ENCODE measurements at regions not wholly inside any gene's neighbourhood (a gene's known extent, or its start where the extent isn't known, plus 50 kb on each side); places are given as distances from the start of the nearest gene placed in this dataset.

DNA sequence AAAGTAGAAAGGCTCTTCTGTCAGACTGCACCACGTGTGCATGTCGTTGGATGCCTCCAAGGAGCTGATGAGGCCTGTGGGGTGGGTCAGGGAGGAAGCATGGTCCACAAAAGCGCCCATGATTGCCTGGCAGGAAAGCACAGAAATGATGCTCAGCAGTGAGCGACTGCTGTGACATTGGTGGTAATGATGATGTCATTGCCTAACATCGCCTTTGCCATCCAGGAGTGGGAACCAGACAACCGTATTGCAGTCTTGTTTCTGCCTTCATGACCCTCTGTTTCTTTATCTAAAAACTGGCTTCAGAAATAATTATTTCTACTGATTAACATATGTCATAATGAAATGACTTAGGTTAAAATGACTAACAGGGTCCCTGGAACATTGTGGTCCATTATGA, 477.8 kb upstream of the B3GAT1 start:
- no peaks in the 10 kb centered on the region for H3K9me3 ChIP-seq (ENCODE audit: control insufficient read depth, insufficient read depth, low read depth, low read length)
- H3K36me3 ChIP-seq (ENCODE audit: control insufficient read depth, insufficient read depth, low read length): no peaks in the 10 kb centered on the region
- no peaks in the 10 kb centered on the region for H4K20me1 ChIP-seq (ENCODE audit: control insufficient read depth, extremely low read depth, insufficient read depth, low read length)
- no peak overlapping the region for H3K9ac ChIP-seq (ENCODE audit: insufficient read depth, low read length)
- TF ChIP-seq CTCF (conservative IDR thresholded peaks at IDR 0.05 in 1 of 2, IDR thresholded peaks at IDR 0.05 in 1 of 2; ENCODE audit: low read depth in 1 of 2, low read length in 2 of 2): no peak
- TF ChIP-seq EZH2 (IDR thresholded peaks at IDR 0.05; ENCODE audit: low read length, missing control alignments): no peak
- no peak for DNase-seq (ENCODE audit: low read depth in 2 of 2)
- no peak overlapping the region for H3K4me3 ChIP-seq (replicated peaks in 1 of 4; ENCODE audit: control extremely low read depth in 1 of 4, insufficient read depth in 1 of 4, low read depth in 3 of 4, low read length in 4 of 4)
- no peak overlapping the region for H2AFZ ChIP-seq (ENCODE audit: low read length)
- no peaks in the 10 kb centered on the region for H3K79me2 ChIP-seq (ENCODE audit: control insufficient read depth, insufficient read depth, low read length)
- no peak overlapping the region for H3K27ac ChIP-seq (ENCODE audit: insufficient read depth, low read length)
- no peaks in the 10 kb centered on the region for H3K27me3 ChIP-seq (ENCODE audit: control insufficient read depth, insufficient read depth, low read length)
- H3K4me2 ChIP-seq (ENCODE audit: extremely low read depth, insufficient read depth, low read length): no peak overlapping the region
- H3K4me1 ChIP-seq (ENCODE audit: control insufficient read depth, extremely low read depth, insufficient read depth, low read length): no peaks in the 10 kb centered on the region

- no peak overlapping the region for H3K27ac ChIP-seq (ENCODE audit: insufficient read depth, low read length)
- H3K9ac ChIP-seq (ENCODE audit: insufficient read depth, low read length): no peak overlapping the region
- H4K20me1 ChIP-seq (ENCODE audit: control insufficient read depth, extremely low read depth, insufficient read depth, low read length): no peaks in the 10 kb centered on the region
- no peaks in the 10 kb centered on the region for H3K79me2 ChIP-seq (ENCODE audit: control insufficient read depth, insufficient read depth, low read length)
- no peak overlapping the region for H3K4me3 ChIP-seq (replicated peaks in 1 of 4; ENCODE audit: control extremely low read depth in 1 of 4, insufficient read depth in 1 of 4, low read depth in 3 of 4, low read length in 4 of 4)
- H3K4me2 ChIP-seq (ENCODE audit: extremely low read depth, insufficient read depth, low read length): no peak overlapping the region
- no peak overlapping the region for H2AFZ ChIP-seq (ENCODE audit: low read length)
- no peaks in the 10 kb centered on the region for H3K27me3 ChIP-seq (ENCODE audit: control insufficient read depth, insufficient read depth, low read length)
- no peak for DNase-seq (ENCODE audit: low read depth in 2 of 2)
- TF ChIP-seq EZH2 (IDR thresholded peaks at IDR 0.05; ENCODE audit: low read length, missing control alignments): no peak
- TF ChIP-seq CTCF (conservative IDR thresholded peaks at IDR 0.05 in 1 of 2, IDR thresholded peaks at IDR 0.05 in 1 of 2; ENCODE audit: low read depth in 1 of 2, low read length in 2 of 2): no peak
- no peaks in the 10 kb centered on the region for H3K36me3 ChIP-seq (ENCODE audit: control insufficient read depth, insufficient read depth, low read length)
- H3K9me3 ChIP-seq (ENCODE audit: control insufficient read depth, insufficient read depth, low read depth, low read length): no peaks in the 10 kb centered on the region
- no peaks in the 10 kb centered on the region for H3K4me1 ChIP-seq (ENCODE audit: control insufficient read depth, extremely low read depth, insufficient read depth, low read length)
These were observed 476.8 kb upstream of the B3GAT1 start for GRCh38 chr11:134888821-134889220.

GRCh38 chr11:134887896-134888295, 475.9 kb upstream of the B3GAT1 start:
- H3K4me2 ChIP-seq (ENCODE audit: extremely low read depth, insufficient read depth, low read length): no peak overlapping the region
- no peak overlapping the region for H3K4me3 ChIP-seq (replicated peaks in 1 of 4; ENCODE audit: control extremely low read depth in 1 of 4, insufficient read depth in 1 of 4, low read depth in 3 of 4, low read length in 4 of 4)
- H3K9me3 ChIP-seq (ENCODE audit: control insufficient read depth, insufficient read depth, low read depth, low read length): no peaks in the 10 kb centered on the region
- no peak overlapping the region for H2AFZ ChIP-seq (ENCODE audit: low read length)
- TF ChIP-seq CTCF (conservative IDR thresholded peaks at IDR 0.05 in 1 of 2, IDR thresholded peaks at IDR 0.05 in 1 of 2; ENCODE audit: low read depth in 1 of 2, low read length in 2 of 2): no peak
- TF ChIP-seq EZH2 (IDR thresholded peaks at IDR 0.05; ENCODE audit: low read length, missing control alignments): no peak
- no peak for DNase-seq (ENCODE audit: low read depth in 2 of 2)
- H3K36me3 ChIP-seq (ENCODE audit: control insufficient read depth, insufficient read depth, low read length): no peaks in the 10 kb centered on the region
- no peaks in the 10 kb centered on the region for H3K4me1 ChIP-seq (ENCODE audit: control insufficient read depth, extremely low read depth, insufficient read depth, low read length)
- H4K20me1 ChIP-seq (ENCODE audit: control insufficient read depth, extremely low read depth, insufficient read depth, low read length): no peaks in the 10 kb centered on the region
- no peak overlapping the region for H3K9ac ChIP-seq (ENCODE audit: insufficient read depth, low read length)
- H3K27ac ChIP-seq (ENCODE audit: insufficient read depth, low read length): no peak overlapping the region
- H3K27me3 ChIP-seq (ENCODE audit: control insufficient read depth, insufficient read depth, low read length): no peaks in the 10 kb centered on the region
- no peaks in the 10 kb centered on the region for H3K79me2 ChIP-seq (ENCODE audit: control insufficient read depth, insufficient read depth, low read length)
